Skeletal muscle satellite cell (primary cell): ENCODE measurements at regions not wholly inside any gene's neighbourhood (a gene's known extent, or its start where the extent isn't known, plus 50 kb on each side); places are given as distances from the start of the nearest gene placed in this dataset.

Source experiments
- H3K27me3 ChIP-seq: 2 replicates; pipeline ENCODE4 v1.7.0; 2013; ENCODE audit warnings: low read length; ENCODE audit not compliant: control insufficient read depth, insufficient read depth
- H3K36me3 ChIP-seq: 2 replicates; pipeline ENCODE4 v1.7.0; 2013; ENCODE audit warnings: mild to moderate bottlenecking, control low read depth, low read length; ENCODE audit not compliant: insufficient read depth
- H3K4me1 ChIP-seq: 2 replicates; pipeline ENCODE4 v1.7.0; 2013; ENCODE audit warnings: low read length; ENCODE audit not compliant: control insufficient read depth, insufficient read depth
- H3K4me2 ChIP-seq: 2 replicates; pipeline ENCODE4 v1.7.0; 2013; ENCODE audit warnings: mild to moderate bottlenecking, low read length
- H3K4me3 ChIP-seq: 2 replicates; pipeline ENCODE4 v1.7.0; 2013; ENCODE audit warnings: low read length
- H3K9ac ChIP-seq: 2 replicates; pipeline ENCODE4 v1.7.0; 2013; ENCODE audit warnings: mild to moderate bottlenecking, low read depth, low read length, moderate library complexity
- H3K9me3 ChIP-seq: replicated peaks from 2 replicates; pipeline ENCODE4 v1.7.0; 2013; ENCODE audit warnings: mild to moderate bottlenecking, control low read depth, low read length

GRCh38 chr2:176493226-176493825, 224.1 kb downstream of the MTX2 start:
- H3K27me3 ChIP-seq, result peaks cover 56% of the 10 kb centered on the region
- H3K4me1 ChIP-seq, result peaks cover 20% of the 10 kb centered on the region

GRCh38 chr2:176493909-176494308, 224.7 kb downstream of the MTX2 start:
- Histone ChIP-seq H3K9me3 (no peaks in the 10 kb centered on the region), H3K4me3 (no peak overlapping the region), H3K36me3 (no peaks in the 10 kb centered on the region), H3K4me1 (peaks cover 20% of the 10 kb centered on the region), H3K9ac (no peak overlapping the region), H3K4me2 (no peak overlapping the region), H3K27me3 (peaks cover 57% of the 10 kb centered on the region)

More at GRCh38 chr2:176493226-176493825, 224.1 kb downstream of the MTX2 start:
- no peak overlapping the region for H3K4me3 ChIP-seq
- H3K9ac ChIP-seq, result no peak overlapping the region
- no peaks in the 10 kb centered on the region for H3K36me3 ChIP-seq
- no peaks in the 10 kb centered on the region for H3K9me3 ChIP-seq
- no peak overlapping the region for H3K4me2 ChIP-seq

GRCh38 chr2:176494949-176495353, 225.7 kb downstream of the MTX2 start:
- H3K4me2 ChIP-seq, result no peak overlapping the region
- no peaks in the 10 kb centered on the region for H3K9me3 ChIP-seq
- H3K4me3 ChIP-seq, result no peak overlapping the region
- peaks cover 17% of the 10 kb centered on the region for H3K4me1 ChIP-seq
- H3K36me3 ChIP-seq, result no peaks in the 10 kb centered on the region
- H3K9ac ChIP-seq, result no peak overlapping the region
- H3K27me3 ChIP-seq, result peaks cover 54% of the 10 kb centered on the region

GRCh38 chr2:176495826-176496225, 226.6 kb downstream of the MTX2 start:
- Histone ChIP-seq H3K9ac (no peak overlapping the region), H3K9me3 (no peaks in the 10 kb centered on the region), H3K36me3 (no peaks in the 10 kb centered on the region), H3K4me3 (no peak overlapping the region), H3K4me2 (no peak overlapping the region), H3K27me3 (peaks cover 58% of the 10 kb centered on the region), H3K4me1 (peaks cover 8% of the 10 kb centered on the region)

- H3K36me3 ChIP-seq, result no peaks in the 10 kb centered on the region
- H3K4me2 ChIP-seq, result no peak overlapping the region
Observed at GRCh38 chr2:176496761-176497160, 227.5 kb downstream of the MTX2 start.

GRCh38 chr2:176500901-176501300, 231.7 kb downstream of the MTX2 start:
- no peaks in the 10 kb centered on the region for H3K36me3 ChIP-seq
- H3K4me3 ChIP-seq, result no peak overlapping the region
- H3K4me1 ChIP-seq, result no peaks in the 10 kb centered on the region
- H3K27me3 ChIP-seq, result peaks cover 78% of the 10 kb centered on the region
- no peak overlapping the region for H3K4me2 ChIP-seq
- H3K9ac ChIP-seq, result no peak overlapping the region
- no peaks in the 10 kb centered on the region for H3K9me3 ChIP-seq

More at GRCh38 chr2:176496761-176497160, 227.5 kb downstream of the MTX2 start:
- H3K9ac ChIP-seq, result no peak overlapping the region
- no peak overlapping the region for H3K4me3 ChIP-seq
- no peaks in the 10 kb centered on the region for H3K9me3 ChIP-seq
- peaks cover 2% of the 10 kb centered on the region for H3K4me1 ChIP-seq
- peaks cover 63% of the 10 kb centered on the region for H3K27me3 ChIP-seq

GRCh38 chr2:176501617-176502016, 232.4 kb downstream of the MTX2 start:
- Histone ChIP-seq H3K36me3 (no peaks in the 10 kb centered on the region), H3K9ac (no peak overlapping the region), H3K4me3 (no peak overlapping the region), H3K4me1 (no peaks in the 10 kb centered on the region), H3K9me3 (no peaks in the 10 kb centered on the region), H3K27me3 (peaks cover 72% of the 10 kb centered on the region), H3K4me2 (no peak overlapping the region)

- peaks cover 62% of the 10 kb centered on the region for H3K27me3 ChIP-seq
- H3K4me2 ChIP-seq, result no peak overlapping the region
- H3K36me3 ChIP-seq, result no peaks in the 10 kb centered on the region
- no peaks in the 10 kb centered on the region for H3K9me3 ChIP-seq
- no peaks in the 10 kb centered on the region for H3K4me1 ChIP-seq
- H3K4me3 ChIP-seq, result no peak overlapping the region
- no peak overlapping the region for H3K9ac ChIP-seq
Observed at GRCh38 chr2:176502619-176503018, 233.4 kb downstream of the MTX2 start.

- H3K9me3 ChIP-seq, result no peaks in the 10 kb centered on the region
- no peak overlapping the region for H3K4me2 ChIP-seq
- peaks cover 53% of the 10 kb centered on the region for H3K27me3 ChIP-seq
- H3K9ac ChIP-seq, result no peak overlapping the region
- no peak overlapping the region for H3K4me3 ChIP-seq
- no peaks in the 10 kb centered on the region for H3K4me1 ChIP-seq
- no peaks in the 10 kb centered on the region for H3K36me3 ChIP-seq
Observed at GRCh38 chr2:176503776-176504175, 234.5 kb downstream of the MTX2 start.

GRCh38 chr2:176504440-176504839, 235.2 kb downstream of the MTX2 start:
- Histone ChIP-seq H3K9ac (no peak overlapping the region), H3K9me3 (no peaks in the 10 kb centered on the region), H3K4me2 (no peak overlapping the region), H3K4me1 (no peaks in the 10 kb centered on the region), H3K27me3 (peaks cover 55% of the 10 kb centered on the region), H3K4me3 (no peak overlapping the region), H3K36me3 (no peaks in the 10 kb centered on the region)

- Histone ChIP-seq H3K4me3 (no peak overlapping the region), H3K36me3 (no peaks in the 10 kb centered on the region), H3K9ac (no peak overlapping the region), H3K4me1 (no peaks in the 10 kb centered on the region), H3K4me2 (no peak overlapping the region), H3K27me3 (peaks cover 30% of the 10 kb centered on the region), H3K9me3 (no peaks in the 10 kb centered on the region)
Observed at GRCh38 chr2:176507786-176508185, 238.5 kb downstream of the MTX2 start.

GRCh38 chr2:176508374-176508773, 239.1 kb downstream of the MTX2 start:
- no peaks in the 10 kb centered on the region for H3K9me3 ChIP-seq
- H3K27me3 ChIP-seq, result peaks cover 25% of the 10 kb centered on the region
- no peak overlapping the region for H3K9ac ChIP-seq
- H3K4me2 ChIP-seq, result no peak overlapping the region
- no peaks in the 10 kb centered on the region for H3K36me3 ChIP-seq
- H3K4me3 ChIP-seq, result no peak overlapping the region
- no peaks in the 10 kb centered on the region for H3K4me1 ChIP-seq
